HUES48 (cell line): ENCODE measurements at regions not wholly inside any gene's neighbourhood (a gene's known extent, or its start where the extent isn't known, plus 50 kb on each side); places are given as distances from the start of the nearest gene placed in this dataset.

ENCODE experiments used
- H3K27ac ChIP-seq: one replicate; pipeline ENCODE4 v1.7.0; 2013; ENCODE audit warnings: low read depth, low read length, inconsistent platforms
- H3K27me3 ChIP-seq: 2 replicates; pipeline ENCODE4 v1.6.1; 2013; ENCODE audit warnings: mild to moderate bottlenecking, low read length; ENCODE audit not compliant: control insufficient read depth, insufficient read depth
- H3K36me3 ChIP-seq: 2 replicates; pipeline ENCODE4 v1.6.1; 2013; ENCODE audit warnings: low read length; ENCODE audit not compliant: control insufficient read depth, insufficient read depth
- H3K4me1 ChIP-seq: 2 replicates; pipeline ENCODE4 v1.6.1; 2013; ENCODE audit warnings: mild to moderate bottlenecking, low read length; ENCODE audit not compliant: control insufficient read depth, insufficient read depth
- H3K4me3 ChIP-seq: 2 replicates; pipeline ENCODE4 v1.5.1; 2013; ENCODE audit warnings: mild to moderate bottlenecking, low read depth, low read length
- H3K9ac ChIP-seq: 2 replicates; pipeline ENCODE4 v1.6.1; 2013; ENCODE audit warnings: mild to moderate bottlenecking, low read depth, low read length, moderate library complexity
- H3K9me3 ChIP-seq: 2 replicates; pipeline ENCODE4 v1.6.1; 2013; ENCODE audit warnings: low read length; ENCODE audit not compliant: control insufficient read depth, insufficient read depth

GRCh38 chr1:57901208-57901919, 477.5 kb upstream of the DAB1 start:
- no peaks in the 10 kb centered on the region for H3K27me3 ChIP-seq
- no peaks in the 10 kb centered on the region for H3K36me3 ChIP-seq
- H3K9ac ChIP-seq = no peak overlapping the region
- peaks cover 5% of the 10 kb centered on the region; the same call in 1 of the 2 replicates for H3K4me1 ChIP-seq
- H3K4me3 ChIP-seq = no peak overlapping the region
- H3K27ac ChIP-seq = no peak overlapping the region
- no peaks in the 10 kb centered on the region for H3K9me3 ChIP-seq

GRCh38 chr1:57898531-57898930, 474.7 kb upstream of the DAB1 start:
- no peak overlapping the region for H3K27ac ChIP-seq
- H3K4me3 ChIP-seq = no peak overlapping the region
- no peak overlapping the region for H3K9ac ChIP-seq
- H3K9me3 ChIP-seq = no peaks in the 10 kb centered on the region
- H3K27me3 ChIP-seq = no peaks in the 10 kb centered on the region
- H3K36me3 ChIP-seq = no peaks in the 10 kb centered on the region
- H3K4me1 ChIP-seq = peaks cover 21% of the 10 kb centered on the region

GRCh38 chr1:57897581-57897980, 473.7 kb upstream of the DAB1 start:
- no peak overlapping the region for H3K9ac ChIP-seq
- no peak overlapping the region for H3K4me3 ChIP-seq
- peaks cover 28% of the 10 kb centered on the region for H3K4me1 ChIP-seq
- H3K27ac ChIP-seq = no peak overlapping the region
- H3K36me3 ChIP-seq = no peaks in the 10 kb centered on the region
- no peaks in the 10 kb centered on the region for H3K9me3 ChIP-seq
- no peaks in the 10 kb centered on the region for H3K27me3 ChIP-seq

GRCh38 chr1:57894315-57894714, 470.5 kb upstream of the DAB1 start:
- H3K9ac ChIP-seq = no peak overlapping the region
- H3K4me1 ChIP-seq = peaks cover 28% of the 10 kb centered on the region
- H3K4me3 ChIP-seq = no peak overlapping the region
- no peak overlapping the region for H3K27ac ChIP-seq
- no peaks in the 10 kb centered on the region for H3K36me3 ChIP-seq
- no peaks in the 10 kb centered on the region for H3K27me3 ChIP-seq
- no peaks in the 10 kb centered on the region for H3K9me3 ChIP-seq

- Histone ChIP-seq H3K27ac (no peak overlapping the region), H3K4me3 (no peak overlapping the region), H3K9me3 (no peaks in the 10 kb centered on the region), H3K36me3 (no peaks in the 10 kb centered on the region), H3K4me1 (peaks cover 25% of the 10 kb centered on the region), H3K27me3 (no peaks in the 10 kb centered on the region), H3K9ac (no peak overlapping the region)
These were observed 465.9 kb upstream of the DAB1 start for GRCh38 chr1:57889676-57890320.

GRCh38 chr1:57887964-57888491, 464.2 kb upstream of the DAB1 start:
- Histone ChIP-seq H3K27ac (no peak overlapping the region), H3K36me3 (no peaks in the 10 kb centered on the region), H3K9me3 (no peaks in the 10 kb centered on the region)

GRCh38 chr1:57886376-57886775, 462.5 kb upstream of the DAB1 start:
- H3K27ac ChIP-seq = no peak overlapping the region
- H3K9me3 ChIP-seq = no peaks in the 10 kb centered on the region
- H3K36me3 ChIP-seq = no peaks in the 10 kb centered on the region
- H3K4me3 ChIP-seq = no peak overlapping the region
- H3K9ac ChIP-seq = no peak overlapping the region
- peaks cover 8% of the 10 kb centered on the region for H3K4me1 ChIP-seq
- no peaks in the 10 kb centered on the region for H3K27me3 ChIP-seq

More at GRCh38 chr1:57887964-57888491, 464.2 kb upstream of the DAB1 start:
- Histone ChIP-seq H3K4me3 (no peak overlapping the region), H3K4me1 (peaks cover 9% of the 10 kb centered on the region), H3K9ac (no peak overlapping the region), H3K27me3 (no peaks in the 10 kb centered on the region)

- H3K27ac ChIP-seq = no peak overlapping the region
- no peak overlapping the region for H3K4me3 ChIP-seq
- H3K36me3 ChIP-seq = no peaks in the 10 kb centered on the region
- no peaks in the 10 kb centered on the region for H3K27me3 ChIP-seq
- no peaks in the 10 kb centered on the region for H3K9me3 ChIP-seq
- H3K4me1 ChIP-seq = peaks cover 8% of the 10 kb centered on the region
- no peak overlapping the region for H3K9ac ChIP-seq
These were observed 459.8 kb upstream of the DAB1 start for GRCh38 chr1:57883642-57883995.

GRCh38 chr1:57882934-57883641, 459.2 kb upstream of the DAB1 start:
- Histone ChIP-seq H3K27ac (no peak overlapping the region), H3K27me3 (no peaks in the 10 kb centered on the region), H3K4me3 (no peak overlapping the region), H3K9me3 (no peaks in the 10 kb centered on the region), H3K36me3 (no peaks in the 10 kb centered on the region), H3K9ac (no peak overlapping the region), H3K4me1 (peaks cover 5% of the 10 kb centered on the region)

GRCh38 chr1:57882072-57882471, 458.2 kb upstream of the DAB1 start:
- Histone ChIP-seq H3K9me3 (no peaks in the 10 kb centered on the region), H3K9ac (no peak overlapping the region), H3K36me3 (no peaks in the 10 kb centered on the region), H3K27me3 (no peaks in the 10 kb centered on the region), H3K4me3 (no peak overlapping the region), H3K4me1 (no peaks in the 10 kb centered on the region), H3K27ac (no peak overlapping the region)

GRCh38 chr1:57881639-57882038, 457.8 kb upstream of the DAB1 start:
- Histone ChIP-seq H3K4me1 (no peaks in the 10 kb centered on the region), H3K9ac (no peak overlapping the region), H3K27me3 (no peaks in the 10 kb centered on the region), H3K27ac (no peak overlapping the region), H3K36me3 (no peaks in the 10 kb centered on the region), H3K9me3 (no peaks in the 10 kb centered on the region), H3K4me3 (no peak overlapping the region)
